GM21360 (cell line): ENCODE measurements at regions not wholly inside any gene's neighbourhood (a gene's known extent, or its start where the extent isn't known, plus 50 kb on each side); places are given as distances from the start of the nearest gene placed in this dataset.

Experiments
- ATAC-seq: cut with Tn5 transposase; IDR thresholded peaks from one replicate; pipeline ENCODE4 v1.9.1; 2021; ENCODE audit warnings: mild to moderate bottlenecking, moderate library complexity; ENCODE audit not compliant: unreplicated experiment

DNA sequence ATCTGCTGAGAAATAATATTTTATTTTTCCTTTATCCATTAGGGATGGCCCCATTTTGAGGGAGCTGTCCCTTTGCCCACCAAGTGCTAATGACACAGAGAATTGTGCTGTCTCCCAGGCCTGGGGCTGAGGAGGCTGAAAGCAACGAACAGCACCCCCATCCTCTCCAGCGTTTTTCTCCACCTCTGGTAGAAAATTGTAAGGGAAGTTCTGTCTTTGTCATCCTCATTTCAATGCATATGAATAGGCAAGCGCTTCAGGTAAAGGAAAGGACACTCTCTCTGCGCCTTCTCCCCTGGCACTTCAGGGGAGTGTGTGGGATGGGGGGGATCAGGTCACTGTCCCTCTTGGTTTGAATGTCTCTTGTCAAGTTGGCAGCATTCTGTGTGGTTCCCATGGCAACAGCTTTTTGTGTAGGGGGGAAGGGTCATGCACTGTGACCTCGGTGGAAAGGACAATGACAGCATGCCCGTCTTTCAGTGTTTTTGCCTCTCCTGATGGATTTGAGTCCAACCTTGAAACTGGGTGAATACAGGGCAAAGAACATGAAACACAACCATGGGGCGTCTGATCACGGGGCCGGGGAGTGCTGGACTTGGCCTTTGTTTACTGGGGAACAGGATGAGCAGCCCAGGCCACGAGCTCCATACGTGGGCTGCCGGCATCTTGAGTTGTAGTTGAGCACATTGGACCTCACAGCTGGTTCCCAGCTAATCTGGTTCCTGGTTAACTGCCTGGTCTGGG, 230.2 kb downstream of the VRK1 start:
- ATAC-seq = no peak

GRCh38 chr14:97028382-97028781, 231.2 kb downstream of the VRK1 start:
- no peak for ATAC-seq

DNA sequence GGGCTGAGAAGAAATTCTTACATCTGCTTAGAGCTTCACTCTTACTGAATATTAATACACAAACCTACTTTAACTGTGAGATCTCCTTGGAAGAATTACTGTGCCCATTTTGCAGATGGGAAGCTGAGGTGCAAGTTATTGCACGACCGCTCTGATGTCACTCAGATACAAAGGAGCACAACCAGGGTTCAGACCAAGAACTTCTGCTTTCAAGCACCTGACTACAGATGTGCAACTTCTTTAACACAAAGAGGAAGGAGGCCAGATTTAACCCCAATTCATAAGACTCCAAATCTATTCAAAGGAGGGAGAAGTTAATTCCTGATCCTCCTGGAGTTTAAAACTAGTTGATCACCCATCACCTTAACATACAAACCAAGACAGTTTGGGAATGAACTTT, 232.6 kb downstream of the VRK1 start:
- ATAC-seq = no peak

DNA sequence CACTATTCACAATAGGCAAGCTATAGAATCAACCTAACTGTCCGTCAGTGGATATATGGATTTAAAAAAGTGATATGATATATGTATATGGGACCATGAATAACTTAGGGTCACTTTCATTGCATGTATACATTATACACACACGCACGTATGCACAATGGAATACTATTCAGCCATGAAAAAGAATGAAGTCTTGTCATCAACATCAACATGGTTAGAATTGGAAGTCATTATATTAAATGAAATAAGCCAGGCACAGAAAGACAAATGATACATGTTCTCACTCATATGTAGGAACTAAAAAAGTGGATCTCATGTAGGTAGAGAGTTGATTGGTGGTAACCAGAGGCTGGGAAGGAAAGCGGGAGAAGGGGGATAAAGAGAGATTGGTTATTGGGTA, 234.3 kb downstream of the VRK1 start:
- ATAC-seq = no peak

GRCh38 chr14:97033556-97034081, 236.4 kb downstream of the VRK1 start:
- no peak for ATAC-seq

DNA sequence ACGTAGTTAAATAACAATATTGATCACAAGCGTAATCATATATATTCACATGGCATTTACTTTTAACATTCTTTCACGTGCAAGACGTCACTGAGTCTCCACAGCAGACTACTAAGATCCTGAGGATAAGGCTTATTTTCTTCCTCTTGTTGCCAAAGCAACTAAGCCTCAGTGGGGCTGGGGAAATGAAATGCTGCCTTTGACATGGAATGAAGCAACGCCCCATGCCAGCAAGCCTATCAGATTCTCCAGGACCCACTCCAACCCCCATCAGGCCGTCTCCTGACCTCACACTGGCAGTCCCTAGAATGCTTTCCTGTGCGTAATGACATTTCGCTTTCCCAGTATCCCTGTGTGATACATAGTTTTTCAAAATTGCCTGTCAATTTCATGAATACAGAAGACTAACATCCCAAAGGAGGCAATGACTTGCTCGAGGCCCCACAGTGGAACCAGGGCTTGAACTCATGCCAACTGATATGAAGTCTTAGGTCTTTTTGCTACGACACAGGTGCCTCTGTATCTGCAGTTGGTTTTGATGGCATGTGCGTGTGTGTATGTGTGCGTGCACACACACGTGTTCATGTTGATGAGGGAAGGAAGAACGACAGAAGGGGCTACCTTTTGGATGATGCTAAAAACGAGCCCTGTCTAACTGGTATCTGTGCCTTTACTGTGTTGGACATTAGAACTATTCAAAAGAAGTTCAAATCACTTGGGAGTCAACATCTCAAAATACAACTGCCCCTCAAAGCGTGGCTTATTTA, 239.1 kb downstream of the VRK1 start:
- no peak for ATAC-seq

- ATAC-seq = no peak
These were observed 242.7 kb downstream of the VRK1 start for GRCh38 chr14:97039717-97040363.

GRCh38 chr14:97046967-97047366, 249.8 kb downstream of the VRK1 start:
- no peak for ATAC-seq

GRCh38 chr14:97052001-97052400, 254.8 kb downstream of the VRK1 start:
- ATAC-seq = no peak

DNA sequence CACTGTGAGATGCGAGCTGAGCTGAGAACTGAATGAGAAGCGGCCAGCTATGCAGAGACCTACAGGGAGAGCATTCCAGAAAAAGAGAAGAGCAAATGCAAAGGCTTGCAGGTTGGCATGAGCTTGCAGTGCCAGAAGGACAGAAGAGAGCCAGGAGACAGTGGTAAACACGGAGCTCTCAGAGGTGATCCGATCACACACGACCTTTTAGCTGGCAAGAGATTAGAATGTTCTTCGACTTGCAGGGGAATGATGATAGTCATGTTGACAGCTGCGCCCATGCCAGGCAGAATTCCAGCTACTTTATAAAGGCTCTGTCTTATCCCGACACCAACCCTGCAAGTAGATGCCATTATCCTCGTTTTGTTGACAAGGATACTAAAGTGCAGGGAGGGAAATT, 256.8 kb downstream of the VRK1 start:
- ATAC-seq = no peak

GRCh38 chr14:97055355-97055754, 258.2 kb downstream of the VRK1 start:
- ATAC-seq = no peak

- no peak for ATAC-seq
These were observed 258.9 kb downstream of the VRK1 start for GRCh38 chr14:97056086-97056485.

- ATAC-seq = no peak
These were observed 260.3 kb downstream of the VRK1 start for GRCh38 chr14:97057238-97058073.

GRCh38 chr14:97058074-97058467, 260.9 kb downstream of the VRK1 start:
- no peak for ATAC-seq

DNA sequence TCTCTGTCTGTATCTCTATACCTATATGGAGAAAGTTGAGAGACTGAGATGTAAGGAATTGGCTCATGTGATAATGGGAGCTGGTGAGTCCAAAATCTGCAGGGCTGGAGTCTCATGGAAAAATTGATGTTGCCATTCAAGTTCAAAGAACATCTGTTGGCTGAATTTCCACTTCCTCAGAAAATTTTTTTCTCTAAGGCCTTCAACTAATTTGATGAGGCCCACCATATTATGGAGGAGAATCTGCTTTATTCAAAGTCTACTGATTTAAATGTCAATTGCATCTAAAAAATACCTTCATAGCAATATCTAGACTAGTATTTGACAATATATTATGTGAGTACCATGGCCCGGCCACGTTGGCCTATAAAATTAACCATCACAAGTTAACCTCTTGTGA, 261.4 kb downstream of the VRK1 start:
- ATAC-seq = no peak

GRCh38 chr14:97061198-97061597, 264.0 kb downstream of the VRK1 start:
- ATAC-seq = no peak

DNA sequence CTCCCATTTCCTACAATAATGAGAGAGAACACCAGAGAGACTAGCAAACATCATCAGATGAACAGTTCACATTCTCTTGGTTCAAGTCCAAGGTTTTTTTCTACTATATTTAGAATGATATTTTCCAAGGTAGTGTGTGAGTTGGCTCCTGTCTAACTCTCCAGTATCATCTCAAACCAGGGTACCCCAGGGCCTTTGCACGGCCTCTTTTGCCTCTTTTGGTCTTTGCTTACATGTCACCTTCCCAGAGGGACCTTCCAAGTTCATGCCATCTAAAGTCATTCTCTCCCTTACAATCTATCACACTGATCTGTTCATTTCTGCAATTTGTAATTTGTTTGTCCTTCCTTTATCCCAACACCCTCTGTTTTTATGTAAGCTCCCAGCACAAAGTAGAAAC, 264.5 kb downstream of the VRK1 start:
- ATAC-seq = no peak

DNA sequence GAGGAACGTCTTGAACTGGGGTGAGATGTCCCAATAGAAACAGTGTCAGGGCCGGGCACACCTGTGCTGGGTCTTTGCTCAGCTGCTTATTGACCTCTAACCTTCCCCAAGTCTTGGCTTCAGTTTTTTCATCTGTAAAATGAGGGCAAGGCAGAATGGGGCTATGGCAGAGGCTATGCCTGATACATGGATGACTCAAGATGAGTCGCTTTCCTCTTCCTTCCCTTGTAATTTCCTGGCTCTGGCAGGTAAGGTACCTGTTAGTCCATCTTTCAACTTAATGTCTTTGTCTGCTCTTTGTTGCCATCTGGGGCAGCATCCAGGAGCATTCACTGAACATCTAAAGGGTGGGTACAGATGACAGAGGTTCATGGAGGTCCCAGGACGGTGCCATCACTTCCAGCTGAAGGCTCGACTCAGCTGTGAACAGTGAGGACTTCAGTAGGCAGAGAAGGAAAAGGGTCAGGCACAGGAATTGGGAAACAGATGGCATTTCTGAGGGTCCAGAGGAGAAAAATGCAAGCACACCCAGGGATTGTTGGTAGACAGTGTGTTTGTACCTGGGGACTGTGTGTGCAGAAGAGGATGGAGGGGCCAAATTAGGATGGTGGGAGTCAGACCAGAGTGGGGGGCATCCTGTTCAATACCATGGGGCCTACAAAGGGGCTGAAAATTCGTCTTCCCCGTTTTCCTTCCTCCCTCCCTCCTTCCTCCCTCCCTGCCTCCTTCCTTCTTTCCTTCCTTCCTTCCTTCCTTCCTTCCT, 268.3 kb downstream of the VRK1 start:
- ATAC-seq = no peak

DNA sequence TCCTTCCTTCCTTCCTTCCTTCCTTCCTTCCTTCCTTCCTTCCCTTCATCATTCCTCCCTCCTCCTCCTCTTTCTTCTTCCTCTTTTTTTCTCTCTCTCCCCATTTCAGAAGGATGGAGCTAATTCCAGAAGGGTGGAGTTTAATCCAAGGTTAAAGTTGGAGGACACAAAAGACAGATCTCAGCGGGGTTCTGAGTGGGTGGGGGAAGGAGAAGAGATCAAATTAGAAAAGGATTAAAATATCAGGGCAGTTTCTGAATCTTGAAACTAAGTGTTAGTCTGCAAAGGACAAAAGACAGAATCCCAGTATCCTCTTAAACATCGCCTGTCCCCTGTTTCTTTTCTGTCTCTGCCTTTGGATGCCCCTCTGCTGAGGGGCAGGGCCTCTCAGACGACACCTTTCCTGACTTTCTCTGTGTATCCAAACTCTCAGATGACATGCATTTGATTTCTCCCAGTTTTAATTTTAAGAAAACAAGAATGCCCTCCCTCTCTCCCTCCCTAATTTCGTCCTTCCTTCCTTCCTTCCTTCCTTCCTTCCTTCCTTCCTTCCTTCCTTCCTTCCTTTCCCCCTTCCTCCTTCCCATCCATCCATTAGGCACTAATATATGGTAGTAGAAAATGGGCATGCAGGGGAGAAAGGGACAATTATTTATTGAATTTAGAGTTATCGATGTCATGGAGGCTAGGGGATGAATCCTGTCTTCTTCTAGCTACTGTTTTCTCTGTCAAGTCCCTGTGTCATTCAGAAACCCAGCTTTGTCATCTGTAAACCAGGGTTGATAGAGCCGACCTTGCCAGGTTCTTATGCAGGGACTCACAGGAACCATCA, 269.1 kb downstream of the VRK1 start:
- ATAC-seq = no peak
